ENCODE measurements at regions not wholly inside any gene's neighbourhood (a gene's known extent, or its start where the extent isn't known, plus 50 kb on each side); places are given as distances from the start of the nearest gene placed in this dataset.

GRCh38 chr9:135330307-135330631 lies 149.3 kb upstream of the PPP1R26 start:
- H3K27me3 ChIP-seq = peaks cover 0 to 77% (median 0%) of the 10 kb centered on the region in 4 donors
- H3K4me3 ChIP-seq = no peak overlapping the region
- TF ChIP-seq POLR2A (IDR thresholded peaks at IDR 0.05; ENCODE audit: low read depth) = no peak
- TF ChIP-seq CTCF (IDR thresholded peaks at IDR 0.05) = no peak
- TF ChIP-seq POLR2AphosphoS5 (IDR thresholded peaks at IDR 0.05) = no peak
- TF ChIP-seq EP300 (IDR thresholded peaks at IDR 0.05) = no peak
- DNase-seq (ENCODE audit: extremely low spot score) = no peak
- peaks cover 0 to 12% (median 8%) of the 10 kb centered on the region in 4 donors for H3K9me3 ChIP-seq
- no peak overlapping the region for H3K27ac ChIP-seq (replicated peaks in 1 of 4)
- intact Hi-C loops (cut with DNase I) = no loop called here
- no peaks in the 10 kb centered on the region for H3K36me3 ChIP-seq
- 80% methylated on average over 6 of the region's 6 CpGs for WGBS
- H3K4me1 ChIP-seq = no peaks in the 10 kb centered on the region

DNA sequence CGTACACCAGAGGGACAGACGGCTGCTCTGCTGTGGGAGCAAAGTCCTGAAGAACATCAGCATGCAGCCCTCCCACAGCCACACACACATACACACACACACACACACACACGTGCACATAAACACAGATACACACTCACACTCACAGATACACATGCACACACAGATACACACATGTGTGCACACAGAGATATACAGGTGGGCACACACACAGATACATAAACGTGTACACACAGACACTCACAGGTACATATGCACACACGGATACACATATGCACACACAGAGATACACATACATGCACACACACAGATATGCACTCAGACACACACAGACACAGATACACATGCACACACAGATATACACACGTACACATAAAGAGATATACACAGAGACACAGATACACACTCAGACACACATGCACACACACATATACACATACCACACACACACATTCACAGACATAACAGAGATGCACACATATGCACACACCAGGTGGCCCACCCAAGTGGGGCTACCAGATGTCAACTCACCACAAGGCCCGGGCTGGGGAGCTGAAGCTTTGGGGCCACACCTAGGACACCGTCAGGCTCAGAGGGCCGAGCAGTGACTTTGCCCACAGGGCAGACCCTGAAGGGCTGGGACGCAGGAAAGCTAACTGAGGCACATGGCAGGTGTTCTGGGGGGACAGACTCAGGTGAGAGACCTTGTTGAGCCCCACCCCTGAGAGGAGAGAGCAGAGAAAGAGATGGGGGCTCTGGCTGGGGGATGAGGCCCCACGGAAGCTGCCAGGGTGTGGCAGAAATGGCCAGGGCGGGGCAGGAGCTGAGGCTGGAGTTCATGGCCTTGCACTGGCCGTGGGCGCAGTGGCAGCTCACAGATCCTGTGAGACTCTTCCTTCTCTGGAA lies 148.6 kb upstream of the PPP1R26 start:
- WGBS = 77% methylated on average over 14 of the region's 14 CpGs
- no peaks in the 10 kb centered on the region for H3K36me3 ChIP-seq
- no peak overlapping the region for H3K27ac ChIP-seq (replicated peaks in 1 of 4)
- intact Hi-C loops (cut with DNase I) = no loop called here
- H3K4me3 ChIP-seq = no peak overlapping the region
- peaks cover 0 to 75% (median 0%) of the 10 kb centered on the region in 4 donors for H3K27me3 ChIP-seq
- no peak for TF ChIP-seq POLR2A (IDR thresholded peaks at IDR 0.05; ENCODE audit: low read depth)
- no peak for TF ChIP-seq POLR2AphosphoS5 (IDR thresholded peaks at IDR 0.05)
- TF ChIP-seq CTCF (IDR thresholded peaks at IDR 0.05) = no peak
- no peak for TF ChIP-seq EP300 (IDR thresholded peaks at IDR 0.05)
- H3K9me3 ChIP-seq = peaks cover 0 to 12% (median 8%) of the 10 kb centered on the region in 4 donors
- no peak for DNase-seq (ENCODE audit: extremely low spot score)
- no peaks in the 10 kb centered on the region for H3K4me1 ChIP-seq

- Histone ChIP-seq H3K4me3 (no peak overlapping the region), H3K27ac (replicated peaks in 1 of 4) (no peak overlapping the region), H3K4me1 (no peaks in the 10 kb centered on the region), H3K27me3 (peaks cover 0 to 65% (median 0%) of the 10 kb centered on the region in 4 donors), H3K9me3 (peaks cover 0 to 10% (median 2%) of the 10 kb centered on the region in 4 donors), H3K36me3 (no peaks in the 10 kb centered on the region)
- DNase-seq (ENCODE audit: extremely low spot score) = no peak
- TF ChIP-seq POLR2AphosphoS5 (IDR thresholded peaks at IDR 0.05) = no peak
- TF ChIP-seq CTCF (IDR thresholded peaks at IDR 0.05) = no peak
- no peak for TF ChIP-seq EP300 (IDR thresholded peaks at IDR 0.05)
- TF ChIP-seq POLR2A (IDR thresholded peaks at IDR 0.05; ENCODE audit: low read depth) = no peak
- intact Hi-C loops (cut with DNase I) = no loop called here
- 70% methylated on average over 2 of the region's 3 CpGs for WGBS
These were observed 147.1 kb upstream of the PPP1R26 start for GRCh38 chr9:135332516-135332915.

- intact Hi-C loops (cut with DNase I) = no loop called here
- no peak for TF ChIP-seq POLR2AphosphoS5 (IDR thresholded peaks at IDR 0.05)
- no peak for TF ChIP-seq CTCF (IDR thresholded peaks at IDR 0.05)
- TF ChIP-seq EP300 (IDR thresholded peaks at IDR 0.05) = no peak
- TF ChIP-seq POLR2A (IDR thresholded peaks at IDR 0.05; ENCODE audit: low read depth) = no peak
- Histone ChIP-seq H3K36me3 (no peaks in the 10 kb centered on the region), H3K4me3 (no peak overlapping the region), H3K27me3 (peaks cover 0 to 63% (median 0%) of the 10 kb centered on the region in 4 donors), H3K9me3 (peaks cover 0 to 4% (median 0%) of the 10 kb centered on the region in 4 donors), H3K27ac (replicated peaks in 1 of 4) (no peak overlapping the region), H3K4me1 (no peaks in the 10 kb centered on the region)
- WGBS = 90% methylated on average over 2 of the region's 7 CpGs
- no peak for DNase-seq (ENCODE audit: extremely low spot score)
These were observed 146.4 kb upstream of the PPP1R26 start for GRCh38 chr9:135332979-135333748.
